HG03342 (cell line): ENCODE measurements at regions not wholly inside any gene's neighbourhood (a gene's known extent, or its start where the extent isn't known, plus 50 kb on each side); places are given as distances from the start of the nearest gene placed in this dataset.

ENCODE experiments used
- ATAC-seq: cut with Tn5 transposase; IDR thresholded peaks from one replicate; pipeline ENCODE4 v1.9.1; 2021; ENCODE audit warnings: mild to moderate bottlenecking, moderate library complexity; ENCODE audit not compliant: unreplicated experiment

GRCh38 chr4:3831529-3832150 is 65.5 kb downstream of the ADRA2C start:
- no peak for ATAC-seq

- no peak for ATAC-seq
Observed at GRCh38 chr4:3832536-3833220, 66.5 kb downstream of the ADRA2C start.

DNA sequence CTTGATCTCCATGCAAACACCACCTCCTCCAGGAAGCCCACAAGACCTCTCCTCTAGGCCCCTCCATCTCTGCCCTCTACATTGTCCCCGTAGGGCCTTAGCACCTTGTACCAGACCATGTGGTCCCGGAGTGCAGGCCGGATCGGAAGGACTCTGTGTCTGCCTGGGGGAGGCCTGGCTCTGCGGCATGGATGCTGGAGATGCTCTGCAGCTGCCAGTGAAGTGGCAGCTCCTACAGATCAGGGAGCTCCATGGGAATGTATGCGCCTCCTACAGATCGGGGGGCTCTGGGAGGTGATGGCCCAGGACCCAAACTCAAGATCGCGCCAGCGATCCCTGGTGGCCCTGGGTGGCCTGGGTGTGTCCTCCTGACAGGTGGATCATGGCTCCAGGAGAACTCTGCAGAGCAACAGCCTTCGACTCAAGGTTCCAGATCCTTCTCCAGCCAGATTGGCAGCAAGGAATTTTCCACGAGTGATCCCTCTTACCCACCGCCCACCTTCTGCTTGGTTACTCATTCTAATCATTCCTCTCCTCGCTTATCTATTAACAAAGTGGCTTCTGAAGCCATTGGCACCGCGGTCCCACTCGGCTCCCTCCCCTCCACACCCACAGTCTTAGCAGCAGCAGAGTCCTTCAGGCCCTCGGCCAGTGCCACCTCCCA is 67.3 kb downstream of the ADRA2C start:
- no peak for ATAC-seq

DNA sequence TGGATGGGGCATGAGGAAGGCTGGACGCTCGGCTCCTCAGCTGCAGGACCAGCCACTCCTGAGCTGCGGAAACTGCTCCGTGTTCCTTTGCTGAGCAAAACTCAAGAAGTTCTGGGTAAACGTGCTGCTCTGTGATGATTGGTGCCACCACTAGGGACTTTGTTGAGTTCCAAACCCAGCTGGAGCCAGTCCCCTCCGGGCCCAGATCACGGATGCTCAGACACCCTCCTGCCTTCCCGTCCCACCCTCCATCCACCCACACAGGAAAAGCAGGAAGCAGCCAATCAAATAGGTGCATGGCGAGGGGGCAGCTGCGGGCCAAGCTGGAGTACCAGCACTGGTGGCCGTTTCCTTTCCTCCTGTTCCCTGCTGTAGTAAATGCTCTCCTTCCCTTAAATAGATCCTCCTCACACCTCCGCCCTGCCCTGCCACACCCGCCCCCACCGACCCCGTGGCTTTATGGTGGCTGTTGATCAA is 68.0 kb downstream of the ADRA2C start:
- ATAC-seq, result no peak

DNA sequence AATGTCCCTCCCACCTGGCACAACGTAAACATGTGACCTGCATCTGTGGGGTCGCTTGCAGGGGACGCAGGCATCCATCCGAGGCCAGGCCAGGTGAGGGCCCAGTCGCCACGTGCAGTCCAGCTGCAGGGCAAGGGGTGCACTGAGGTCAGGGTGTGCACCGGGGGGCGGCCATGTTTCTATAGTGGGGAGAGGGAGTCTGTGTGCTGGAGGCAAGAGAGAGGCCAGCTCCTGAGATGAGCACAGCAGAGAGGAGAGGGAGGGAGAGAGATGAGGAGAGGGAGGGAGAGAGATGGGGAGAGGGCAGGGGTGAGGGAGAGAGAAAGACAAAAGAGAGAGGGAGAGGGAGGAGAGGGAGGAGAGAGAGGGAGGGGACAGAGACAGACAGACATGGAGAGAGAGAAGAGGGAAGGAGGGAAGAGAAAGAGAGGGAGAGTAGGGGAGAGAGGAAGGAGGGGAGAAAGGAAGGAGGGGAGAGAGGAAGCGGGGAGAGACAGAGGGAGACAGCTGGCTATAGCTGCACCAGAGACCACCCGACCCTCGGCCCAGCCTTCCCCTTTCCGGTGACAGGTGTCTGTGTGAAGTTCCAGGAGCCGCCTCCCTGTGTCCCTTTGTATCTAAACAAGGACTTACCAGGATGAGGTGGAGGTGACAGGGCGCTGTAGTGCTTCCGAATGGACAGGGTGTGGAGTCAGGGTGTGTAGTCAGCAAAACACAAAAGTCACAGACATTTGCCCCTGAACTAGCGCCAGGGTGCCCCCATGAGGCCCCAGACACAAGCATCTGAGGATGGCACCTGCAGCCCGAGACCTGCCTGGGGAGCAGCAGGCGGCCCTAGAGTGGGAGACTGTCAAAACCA is 68.7 kb downstream of the ADRA2C start:
- no peak for ATAC-seq

- ATAC-seq, result no peak
Observed at GRCh38 chr4:3835527-3836405, 69.6 kb downstream of the ADRA2C start.

DNA sequence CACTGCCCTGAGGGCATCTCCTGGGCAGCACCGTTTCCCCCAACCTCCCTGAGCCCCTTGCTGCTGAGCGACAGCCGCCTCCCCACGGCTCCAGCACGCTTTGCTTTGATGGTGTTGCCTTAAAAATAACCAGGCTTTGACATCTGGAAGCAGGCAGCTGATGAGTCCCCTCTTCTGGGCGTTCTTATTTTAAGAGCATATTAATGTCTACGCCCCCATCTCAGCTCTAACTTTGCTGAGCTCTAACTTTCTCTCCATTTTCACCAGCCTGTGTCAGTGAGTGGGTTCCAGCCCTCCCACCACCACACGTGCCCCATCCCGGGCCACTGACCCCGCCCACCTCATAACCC is 70.2 kb downstream of the ADRA2C start:
- no peak for ATAC-seq

DNA sequence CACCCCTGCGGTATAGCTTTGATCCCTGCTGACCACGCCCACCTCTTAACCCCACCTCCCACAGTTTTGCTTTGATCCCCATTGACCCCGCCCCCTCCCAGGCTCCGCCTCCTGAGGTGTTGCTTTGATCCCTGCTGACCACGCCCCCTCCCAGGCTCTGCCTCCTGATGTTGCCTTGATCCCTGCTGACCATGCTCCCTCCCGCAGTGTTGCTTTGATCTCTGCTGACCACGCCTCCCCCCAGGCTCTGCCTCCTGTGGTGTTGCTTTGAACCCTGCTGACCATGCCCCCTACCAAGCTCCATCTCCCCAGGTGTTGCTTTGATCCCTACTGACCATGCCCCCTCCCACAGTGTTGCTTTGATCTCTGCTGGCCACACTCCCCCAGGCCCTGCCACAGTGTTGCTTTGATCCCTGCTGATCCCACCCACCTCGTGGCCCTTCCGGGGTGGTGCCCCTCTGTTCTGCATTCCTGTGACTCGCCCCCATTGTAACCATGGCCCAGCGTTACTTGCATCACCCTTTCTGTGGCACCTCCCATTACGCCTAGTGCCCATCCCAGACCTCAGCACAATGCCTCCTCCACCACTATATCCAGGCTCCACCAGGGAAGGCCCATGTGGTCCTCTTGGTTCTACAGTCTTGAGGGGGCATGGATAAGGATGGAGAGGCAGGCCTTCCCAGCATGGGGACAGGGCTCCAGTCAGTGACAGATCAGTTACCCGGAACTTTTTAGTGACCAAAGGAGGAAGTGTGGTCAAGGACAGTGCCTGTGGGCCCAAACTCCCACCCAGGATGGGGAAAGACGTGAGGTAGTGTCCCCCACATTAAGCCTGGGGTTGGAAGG is 70.8 kb downstream of the ADRA2C start:
- ATAC-seq, result no peak

- no peak for ATAC-seq
Observed at GRCh38 chr4:3838437-3839380, 72.5 kb downstream of the ADRA2C start.

DNA sequence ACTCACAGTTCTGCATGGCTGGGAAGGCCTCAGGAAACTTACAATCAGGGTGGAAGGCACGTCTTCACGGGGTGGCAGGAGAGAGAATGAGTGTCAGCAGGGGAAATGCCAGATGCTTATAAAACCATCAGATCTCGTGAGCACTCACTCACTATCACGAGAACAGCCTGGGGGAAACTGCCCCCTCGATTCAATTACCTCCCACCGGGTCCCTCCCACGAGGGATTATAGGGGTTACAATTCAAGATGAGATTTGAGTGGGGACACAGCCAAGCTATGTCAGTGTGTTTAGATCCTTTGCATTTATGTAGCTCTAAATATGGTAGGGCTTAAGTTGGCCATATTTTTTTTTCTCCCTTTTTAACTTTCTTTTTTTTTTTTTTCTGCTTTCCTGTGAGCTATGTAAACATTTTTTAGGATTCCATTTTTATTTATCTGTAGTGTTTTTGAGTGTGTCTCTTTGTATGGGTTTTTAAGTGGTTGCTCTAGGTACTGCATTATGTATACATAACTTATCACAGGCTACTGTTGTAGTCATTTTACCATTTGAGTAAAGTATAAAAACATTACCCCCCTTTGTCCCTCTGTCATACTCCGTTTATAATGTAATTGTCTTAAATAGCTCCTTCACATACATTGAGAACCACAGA is 79.0 kb downstream of the ADRA2C start:
- ATAC-seq, result no peak

DNA sequence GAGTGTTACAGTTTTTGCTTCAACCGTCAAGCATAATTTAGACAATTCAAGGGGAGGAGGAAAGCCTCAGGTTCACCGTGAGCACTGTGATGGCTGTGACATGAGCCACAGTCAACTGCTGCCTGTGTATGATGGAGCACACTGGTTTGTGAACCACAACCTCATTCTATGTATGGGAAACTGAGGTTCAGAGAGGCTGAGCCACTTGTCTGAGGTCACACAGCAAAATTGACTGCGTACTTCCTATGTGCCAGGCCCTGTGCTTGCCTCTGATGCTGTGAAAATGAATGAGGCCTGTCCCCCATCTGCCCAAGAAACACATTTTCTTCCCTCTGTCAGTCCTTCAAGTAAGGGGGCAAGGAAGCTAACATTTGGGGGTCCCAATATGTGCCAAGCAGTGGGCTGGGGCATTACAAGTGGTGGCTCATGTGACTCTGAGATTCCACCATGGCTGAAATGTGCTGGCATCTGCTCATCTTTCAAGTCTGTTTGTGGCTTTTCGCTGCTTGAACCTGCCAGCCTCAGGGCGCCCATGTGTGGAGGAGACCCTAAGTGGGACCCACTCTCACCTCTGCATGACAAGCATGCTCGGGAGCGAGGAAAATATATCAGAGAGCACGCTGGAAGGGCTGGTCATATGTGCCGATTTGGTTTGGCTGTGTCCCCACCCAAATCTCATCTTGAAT is 79.7 kb downstream of the ADRA2C start:
- ATAC-seq, result no peak

DNA sequence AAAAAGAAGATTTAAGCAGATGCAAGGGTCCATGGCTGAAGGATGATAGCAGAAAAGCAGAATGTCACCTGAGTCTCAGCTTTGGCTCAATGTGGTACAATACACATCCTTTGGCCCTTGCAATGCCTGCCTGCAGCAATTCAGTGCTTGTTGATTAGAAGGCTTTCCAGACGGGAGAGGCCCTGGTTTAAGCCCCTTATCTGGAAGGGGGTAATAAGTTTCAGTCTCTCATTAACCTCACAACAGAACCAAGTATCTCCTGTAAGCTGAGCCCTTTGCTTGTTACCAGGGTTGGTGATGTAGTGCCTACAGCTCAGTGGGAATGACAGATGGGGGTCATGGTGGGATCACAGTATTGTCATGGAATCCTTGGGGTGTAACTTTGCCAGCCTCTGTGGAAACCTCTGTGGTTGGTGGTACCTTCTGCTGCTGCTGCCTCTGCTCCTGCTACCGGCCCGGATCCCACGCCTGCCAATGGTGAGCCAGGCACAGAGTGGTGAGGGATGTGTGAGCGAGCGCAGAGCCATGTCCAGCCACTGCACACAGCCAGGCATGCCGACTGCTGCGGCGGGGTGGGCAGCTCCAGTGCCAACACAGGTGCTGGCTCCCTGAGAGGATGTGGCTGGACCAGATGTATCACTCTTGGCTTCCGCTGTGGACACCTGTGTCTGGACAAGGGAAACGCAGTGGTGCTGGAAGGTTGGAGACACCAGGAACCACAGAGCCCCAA is 81.2 kb downstream of the ADRA2C start:
- ATAC-seq, result no peak

- ATAC-seq, result no peak
Observed at GRCh38 chr4:3848323-3848722, 82.1 kb downstream of the ADRA2C start.

- ATAC-seq, result no peak
Observed at GRCh38 chr4:3849140-3849539, 83.0 kb downstream of the ADRA2C start.

DNA sequence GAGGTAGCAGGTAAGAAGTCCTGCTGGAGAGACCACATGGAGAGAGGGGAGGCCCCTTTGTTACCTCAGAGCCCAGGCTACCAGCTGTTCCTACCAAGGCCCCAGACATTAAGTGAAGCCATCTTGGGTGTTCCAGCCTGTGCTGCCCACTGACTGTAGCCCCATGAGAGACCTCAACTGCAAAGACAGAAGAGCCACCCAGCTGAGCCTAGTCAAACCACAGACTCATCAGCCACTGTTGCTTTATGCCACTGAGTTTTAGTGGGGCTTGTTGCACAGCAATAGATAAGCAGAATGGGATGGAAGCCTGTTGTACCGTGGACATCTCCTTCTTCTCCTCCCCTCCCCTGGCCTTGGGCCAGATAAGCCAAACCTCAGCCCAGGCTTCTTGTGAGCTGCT is 83.9 kb downstream of the ADRA2C start:
- no peak for ATAC-seq

DNA sequence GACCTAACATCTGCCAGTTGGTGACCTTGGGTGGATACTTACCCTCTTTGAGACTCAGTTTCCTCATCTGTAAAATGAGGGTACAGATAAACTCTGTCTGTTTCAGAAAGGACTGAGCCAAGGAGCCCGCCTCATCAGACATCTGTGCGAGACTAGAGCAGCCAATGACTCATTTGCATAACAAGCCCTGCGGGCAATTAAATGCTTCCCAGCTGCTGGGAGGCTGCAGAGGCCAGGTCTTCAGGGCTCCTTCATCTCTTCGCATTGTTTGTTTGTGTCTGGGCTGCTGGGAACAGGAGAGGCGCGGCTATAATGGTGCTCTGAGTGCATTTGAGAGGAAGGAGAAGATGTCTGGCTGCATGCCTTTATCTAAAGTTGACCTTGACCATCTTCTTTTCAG is 85.0 kb downstream of the ADRA2C start:
- ATAC-seq, result no peak

DNA sequence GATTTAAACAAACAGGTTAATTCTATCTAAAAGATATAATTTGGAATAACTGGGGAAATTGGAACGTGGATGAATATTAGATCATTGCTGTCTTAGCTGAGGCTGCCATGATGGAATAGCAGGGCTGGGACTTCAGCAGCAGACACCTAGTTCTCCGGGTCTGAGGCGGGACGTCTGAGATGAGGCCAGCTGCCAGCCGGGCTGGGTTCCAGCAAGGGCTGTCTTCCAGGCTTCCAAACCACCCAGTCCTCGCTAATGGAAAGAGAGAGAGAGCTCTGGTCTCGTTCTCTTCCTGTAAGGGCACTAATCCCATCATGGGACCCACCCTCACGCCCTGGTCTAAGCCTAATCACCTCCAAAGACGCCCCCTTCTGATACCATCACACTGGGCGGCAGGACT is 85.7 kb downstream of the ADRA2C start:
- ATAC-seq, result no peak
